CD14-positive monocyte (primary cell): ENCODE measurements at regions not wholly inside any gene's neighbourhood (a gene's known extent, or its start where the extent isn't known, plus 50 kb on each side); places are given as distances from the start of the nearest gene placed in this dataset.

Source experiments
- DNase-seq, 3 donors: peaks; one replicate each; pipeline ENCODE4 v3.0.0-alpha.2; 2011 to 2022
- H2AFZ ChIP-seq: 2 replicates; pipeline ENCODE4 v1.6.0; 2012; ENCODE audit warnings: mild to moderate bottlenecking, low read depth, low read length, inconsistent platforms; ENCODE audit not compliant: insufficient read depth, poor library complexity, severe bottlenecking
- H3K27ac ChIP-seq, 2 donors: 1 replicate in 1 of 2; 2 replicates in 1 of 2; pipeline ENCODE4 v1.5.1; 2012 to 2013; ENCODE audit warnings: low read length in 2 of 2, control low read depth in 1 of 2, inconsistent platforms in 1 of 2, low read depth in 1 of 2, mild to moderate bottlenecking in 1 of 2
- H3K27me3 ChIP-seq, 2 donors: one replicate each; pipeline versions ENCODE4 v1.6.0 to v1.6.1; 2011 to 2013; ENCODE audit warnings: low read length in 2 of 2; ENCODE audit not compliant: control insufficient read depth in 2 of 2, insufficient read depth in 2 of 2
- H3K36me3 ChIP-seq, 2 donors: replicated peaks in 1 of 2; 1 replicate in 1 of 2; 2 replicates in 1 of 2; pipeline versions ENCODE4 v1.5.1 to v1.6.1; 2012 to 2013; ENCODE audit warnings: low read length in 2 of 2, control low read depth in 1 of 2, inconsistent platforms in 1 of 2, mild to moderate bottlenecking in 1 of 2; ENCODE audit not compliant: insufficient read depth in 2 of 2, control insufficient read depth in 1 of 2
- H3K4me1 ChIP-seq, 2 donors: 1 replicate in 1 of 2; 2 replicates in 1 of 2; pipeline versions ENCODE4 v1.5.1 to v1.6.1; 2012 to 2013; ENCODE audit warnings: low read length in 2 of 2, control low read depth in 1 of 2, inconsistent platforms in 1 of 2, mild to moderate bottlenecking in 1 of 2, moderate library complexity in 1 of 2; ENCODE audit not compliant: insufficient read depth in 2 of 2, control insufficient read depth in 1 of 2
- H3K4me2 ChIP-seq: replicated peaks from 2 replicates; pipeline ENCODE3; 2012; ENCODE audit warnings: low read length, moderate library complexity, mild to moderate bottlenecking; ENCODE audit not compliant: poor library complexity, severe bottlenecking; ENCODE audit errors: extremely low read depth
- H3K4me3 ChIP-seq, 3 experiments: fragments of 200-600 bp in 1 of 3; sonication (generic) in 1 of 3; replicated peaks in 1 of 3; 1 replicate in 2 of 3; 2 replicates in 1 of 3; pipeline ENCODE4 v1.5.1; 2011 to 2013; ENCODE audit warnings: low read length in 3 of 3, mild to moderate bottlenecking in 3 of 3, control low read depth in 2 of 3, low read depth in 2 of 3, inconsistent platforms in 1 of 3, moderate library complexity in 1 of 3
- H3K79me2 ChIP-seq: 2 replicates; pipeline ENCODE4 v1.6.0; 2012; ENCODE audit warnings: mild to moderate bottlenecking, control low read depth, inconsistent platforms, low read length, moderate library complexity; ENCODE audit not compliant: insufficient read depth
- H3K9ac ChIP-seq: 2 replicates; pipeline ENCODE4 v1.6.0; 2017; ENCODE audit warnings: low read length, mild to moderate bottlenecking; ENCODE audit not compliant: insufficient read depth, poor library complexity, severe bottlenecking
- H3K9me3 ChIP-seq, 2 donors: replicated peaks in 1 of 2; 1 replicate in 1 of 2; 2 replicates in 1 of 2; pipeline versions ENCODE4 v1.5.1 to v1.6.1; 2012 to 2013; ENCODE audit warnings: low read length in 2 of 2, control low read depth in 1 of 2; ENCODE audit not compliant: control insufficient read depth in 1 of 2, insufficient read depth in 1 of 2
- H4K20me1 ChIP-seq: 2 replicates; pipeline ENCODE4 v1.6.0; 2012; ENCODE audit warnings: mild to moderate bottlenecking, low read length, control low read depth, moderate library complexity; ENCODE audit not compliant: insufficient read depth
- H3K27ac Mint-ChIP-seq, 7 donors: one replicate each; pipeline ENCODE4 v1.8.0; 2020; ENCODE audit warnings: mild to moderate bottlenecking in 7 of 7, mixed read lengths in 7 of 7, moderate library complexity in 6 of 7, inconsistent platforms in 2 of 7
- H3K27me3 Mint-ChIP-seq, 3 donors: one replicate each; pipeline ENCODE4 v1.8.0; 2021 to 2022; ENCODE audit warnings: low read depth in 3 of 3, mild to moderate bottlenecking in 3 of 3, mixed read lengths in 3 of 3, moderate library complexity in 3 of 3, inconsistent platforms in 1 of 3
- H3K36me3 Mint-ChIP-seq, 2 donors: one replicate each; pipeline ENCODE4 v1.8.0; 2020; ENCODE audit warnings: mixed read lengths in 2 of 2, inconsistent platforms in 1 of 2, mild to moderate bottlenecking in 1 of 2
- H3K4me1 Mint-ChIP-seq: one replicate; pipeline ENCODE4 v1.8.0; 2020; ENCODE audit warnings: mild to moderate bottlenecking, mixed read lengths
- H3K4me3 Mint-ChIP-seq, 2 donors: one replicate each; pipeline ENCODE4 v1.8.0; 2020; ENCODE audit warnings: mild to moderate bottlenecking in 2 of 2, mixed read lengths in 2 of 2, moderate library complexity in 1 of 2
- H3K9me3 Mint-ChIP-seq, 7 donors: one replicate each; pipeline ENCODE4 v1.8.0; 2020 to 2022; ENCODE audit warnings: mixed read lengths in 7 of 7, mild to moderate bottlenecking in 6 of 7, moderate library complexity in 6 of 7, inconsistent platforms in 2 of 7
- CTCF ChIP-seq: fragments of 200-600 bp; IDR thresholded peaks from one replicate; pipeline ENCODE4 v1.8.0; 2022; ENCODE audit warnings: antibody characterized with exemption, mild to moderate bottlenecking
- WGBS: methylation state at CpG from one replicate; pipeline ENCODE4 v1.1.5; 2013; ENCODE audit warnings: missing lambda C conversion rate; ENCODE audit not compliant: insufficient coverage; 5-methylcytosine and 5-hydroxymethylcytosine counted together
- intact Hi-C, 2 donors: fragments of 100-400 bp; cut with micrococcal nuclease; formaldehyde crosslinking; loops; one replicate each; pipeline versions ENCODE4 v1.15.0 to v1.15.1; 2023

- no peak overlapping the region for H2AFZ ChIP-seq
- H3K27me3 Mint-ChIP-seq = peaks cover 5 to 10% (median 7%) of the 10 kb centered on the region in 3 donors
- H3K4me1 ChIP-seq = no peaks in the 10 kb centered on the region
- WGBS = 81% methylated on average over 5 of the region's 10 CpGs
- intact Hi-C loops = no loop called here
- H4K20me1 ChIP-seq = no peaks in the 10 kb centered on the region
- H3K9me3 ChIP-seq = no peaks in the 10 kb centered on the region
- no peaks in the 10 kb centered on the region for H3K36me3 ChIP-seq
- H3K4me3 ChIP-seq = no peak overlapping the region
- no peak for DNase-seq
- H3K4me2 ChIP-seq = no peak overlapping the region
- peak overlapping the region in 1 of 7 donors; percentile 21 for H3K27ac Mint-ChIP-seq
- peaks cover 7% of the 10 kb centered on the region for H3K4me1 Mint-ChIP-seq
- peaks cover 0 to 7% (median 0%) of the 10 kb centered on the region in 7 donors for H3K9me3 Mint-ChIP-seq
- no peak overlapping the region for H3K27ac ChIP-seq
- no peaks in the 10 kb centered on the region for H3K27me3 ChIP-seq
- no peak overlapping the region for H3K9ac ChIP-seq
- H3K4me3 Mint-ChIP-seq = no peak overlapping the region
- H3K36me3 Mint-ChIP-seq = no peaks in the 10 kb centered on the region
- no peaks in the 10 kb centered on the region for H3K79me2 ChIP-seq
- TF ChIP-seq CTCF = no peak
Measured at GRCh38 chr15:69836526-69837230, 261.0 kb downstream of the TLE3 start.

GRCh38 chr15:69838338-69838737, 259.4 kb downstream of the TLE3 start:
- no peak overlapping the region for H3K4me3 ChIP-seq
- no CpG with 5 or more reads among the region's 1 CpG for WGBS
- Mint-ChIP-seq H3K27me3 (peaks cover 5 to 9% (median 8%) of the 10 kb centered on the region in 3 donors), H3K4me3 (no peak overlapping the region), H3K27ac (peak overlapping the region in 1 of 7 donors; percentile 4), H3K9me3 (peaks cover 0 to 7% (median 0%) of the 10 kb centered on the region in 7 donors), H3K36me3 (no peaks in the 10 kb centered on the region), H3K4me1 (peaks cover 4% of the 10 kb centered on the region)
- no peak overlapping the region for H2AFZ ChIP-seq
- no peaks in the 10 kb centered on the region for H3K27me3 ChIP-seq
- no peaks in the 10 kb centered on the region for H3K4me1 ChIP-seq
- H3K9me3 ChIP-seq = no peaks in the 10 kb centered on the region
- H3K9ac ChIP-seq = no peak overlapping the region
- H4K20me1 ChIP-seq = no peaks in the 10 kb centered on the region
- intact Hi-C loops = no loop called here
- no peak overlapping the region for H3K4me2 ChIP-seq
- no peaks in the 10 kb centered on the region for H3K79me2 ChIP-seq
- no peak overlapping the region for H3K27ac ChIP-seq
- DNase-seq = no peak
- H3K36me3 ChIP-seq = no peaks in the 10 kb centered on the region
- TF ChIP-seq CTCF = no peak
